ENCODE measurements at regions not wholly inside any gene's neighbourhood (a gene's known extent, or its start where the extent isn't known, plus 50 kb on each side); places are given as distances from the start of the nearest gene placed in this dataset.

GRCh38 chr2:222064286-222064685 is 234.5 kb downstream of the PAX3 start:
- no peak for DNase-seq (ENCODE audit: low read depth)

GRCh38 chr2:222058819-222059445 is 239.9 kb downstream of the PAX3 start:
- no peak for DNase-seq (ENCODE audit: low read depth)

- no peak for DNase-seq (ENCODE audit: low read depth)
Observed at GRCh38 chr2:222057347-222058073, 241.3 kb downstream of the PAX3 start.

- DNase-seq (ENCODE audit: low read depth), result no peak
Observed at GRCh38 chr2:222055328-222055727, 243.5 kb downstream of the PAX3 start.

- DNase-seq (ENCODE audit: low read depth), result no peak
Observed at GRCh38 chr2:222054813-222055212, 244.0 kb downstream of the PAX3 start.

GRCh38 chr2:222052934-222053367 is 245.8 kb downstream of the PAX3 start:
- no peak for DNase-seq (ENCODE audit: low read depth)

- no peak for DNase-seq (ENCODE audit: low read depth)
Observed at GRCh38 chr2:222050981-222051380, 247.8 kb downstream of the PAX3 start.

GRCh38 chr2:222049946-222050345 is 248.9 kb downstream of the PAX3 start:
- DNase-seq (ENCODE audit: low read depth), result no peak

- DNase-seq (ENCODE audit: low read depth), result no peak
Observed at GRCh38 chr2:222043897-222044296, 254.9 kb downstream of the PAX3 start.

GRCh38 chr2:222042666-222043065 is 256.1 kb downstream of the PAX3 start:
- DNase-seq (ENCODE audit: low read depth), result no peak

- DNase-seq (ENCODE audit: low read depth), result no peak
Observed at GRCh38 chr2:222040333-222040732, 258.5 kb downstream of the PAX3 start.

GRCh38 chr2:222039821-222040220 is 259.0 kb downstream of the PAX3 start:
- DNase-seq (ENCODE audit: low read depth), result no peak

GRCh38 chr2:222038067-222038802 is 260.6 kb downstream of the PAX3 start:
- no peak for DNase-seq (ENCODE audit: low read depth)

- no peak for DNase-seq (ENCODE audit: low read depth)
Observed at GRCh38 chr2:222037211-222037610, 261.6 kb downstream of the PAX3 start.

GRCh38 chr2:222034058-222034457 is 264.7 kb downstream of the PAX3 start:
- DNase-seq (ENCODE audit: low read depth), result no peak

- no peak for DNase-seq (ENCODE audit: low read depth)
Observed at GRCh38 chr2:222033541-222033940, 265.3 kb downstream of the PAX3 start.

- DNase-seq (ENCODE audit: low read depth), result no peak
Observed at GRCh38 chr2:222025881-222026271, 272.9 kb downstream of the PAX3 start.

GRCh38 chr2:222024932-222025880 is 273.6 kb downstream of the PAX3 start:
- no peak for DNase-seq (ENCODE audit: low read depth)

GRCh38 chr2:222017252-222017850 is 281.4 kb downstream of the PAX3 start:
- no peak for DNase-seq (ENCODE audit: low read depth)

- DNase-seq (ENCODE audit: low read depth), result no peak
Observed at GRCh38 chr2:222013889-222014288, 284.9 kb downstream of the PAX3 start.

GRCh38 chr2:222000326-222000725 is 298.5 kb downstream of the PAX3 start:
- DNase-seq (ENCODE audit: low read depth), result no peak

Measured in forelimb muscle (tissue), 1 donor.